RPMI8226 (cell line): ENCODE measurements at regions not wholly inside any gene's neighbourhood (a gene's known extent, or its start where the extent isn't known, plus 50 kb on each side); places are given as distances from the start of the nearest gene placed in this dataset.
"Not testable (repeated sequence)": the region's sequence is repeated elsewhere in the genome, so short reads cannot be mapped to it uniquely, and the experiment has no call there.

ENCODE experiments used
- DNase-seq: peaks from one replicate; pipeline ENCODE4 v3.0.0-alpha.2; 2015

DNA sequence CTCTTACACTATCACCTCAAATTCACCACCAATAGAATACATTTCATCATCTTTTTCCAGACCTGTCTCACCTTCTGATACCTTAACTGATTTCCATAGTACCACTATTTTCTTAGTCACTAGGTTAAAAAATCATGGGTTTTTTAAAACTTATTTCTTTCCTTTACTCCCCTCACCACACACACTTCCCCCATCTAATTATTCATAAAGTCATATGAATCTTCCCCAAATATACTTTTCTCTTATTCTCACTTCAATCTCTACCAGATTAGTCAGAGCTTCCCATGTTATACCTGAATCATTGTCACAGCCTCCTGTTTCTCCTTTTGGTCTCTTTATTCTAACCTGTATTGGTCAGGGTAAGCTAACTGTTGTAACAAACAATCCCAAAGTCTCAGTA, 696.3 kb downstream of the BCL11A start:
- DNase-seq = no peak

DNA sequence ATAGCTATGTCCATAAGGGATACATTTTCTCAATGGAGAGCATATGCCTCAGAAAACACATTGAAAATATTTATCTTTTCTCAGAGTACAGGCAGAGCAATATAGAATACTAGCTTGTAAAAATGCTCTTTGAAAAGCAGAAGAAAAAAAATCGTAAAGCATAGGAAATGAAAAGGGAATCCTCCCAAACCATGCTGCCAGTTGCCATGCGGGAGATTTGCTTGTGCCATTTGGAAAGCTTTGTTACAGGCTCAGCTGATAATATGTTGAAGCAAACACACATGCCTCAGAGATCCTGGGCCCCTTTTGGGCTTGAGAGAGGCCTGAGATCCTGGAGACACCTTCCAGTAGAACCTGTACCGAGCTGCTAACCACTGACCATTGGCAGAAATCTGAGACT, 697.1 kb downstream of the BCL11A start:
- no peak for DNase-seq

DNA sequence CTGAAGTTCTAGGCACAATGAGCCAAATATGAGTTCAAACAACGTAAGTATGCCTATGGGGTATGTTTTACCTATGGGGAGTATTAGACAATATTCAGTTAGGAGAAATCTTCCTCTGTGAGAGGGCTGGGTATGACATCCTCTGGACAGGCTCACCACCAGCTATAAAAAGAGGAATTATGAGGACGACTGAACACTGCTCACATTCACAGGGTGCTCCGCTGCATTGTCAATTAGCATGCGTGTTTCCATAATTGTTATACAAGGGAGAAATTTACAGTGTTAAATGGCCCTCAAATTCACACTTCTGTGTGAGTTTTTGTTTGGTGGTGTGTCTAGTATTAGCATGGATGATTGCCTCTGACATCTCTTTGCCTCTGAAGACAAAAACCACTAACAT, 700.4 kb downstream of the BCL11A start:
- no peak for DNase-seq

DNA sequence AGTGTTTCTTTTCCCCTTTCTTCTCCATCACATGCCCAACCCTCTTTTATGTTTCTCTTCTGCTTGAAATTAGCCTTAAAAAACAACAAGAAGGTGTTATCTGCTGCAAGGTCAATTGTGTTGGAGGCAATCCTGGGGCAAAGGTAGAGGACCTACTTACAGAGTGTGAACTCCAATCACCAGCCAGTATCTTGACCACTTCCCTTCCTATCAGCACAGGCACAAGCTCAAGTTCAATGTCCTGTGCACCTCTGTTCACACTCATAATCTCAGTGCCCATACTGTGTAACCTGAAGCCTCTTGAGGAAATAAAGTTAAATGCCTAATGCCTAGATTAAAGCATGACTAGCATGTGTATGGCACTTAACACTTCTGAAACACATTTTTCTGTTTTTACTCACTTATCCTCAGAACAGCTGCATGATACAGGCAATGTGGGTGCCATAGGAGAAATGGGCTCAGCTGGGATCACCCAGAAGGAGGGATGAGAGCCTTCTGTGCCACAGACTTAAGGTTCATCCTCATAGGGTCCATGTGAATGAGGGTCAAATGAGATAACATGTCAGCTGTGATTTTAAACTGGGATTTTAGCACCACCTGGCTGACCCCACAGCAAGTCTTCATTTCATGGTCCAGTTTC, 701.5 kb downstream of the BCL11A start:
- DNase-seq = no peak

DNA sequence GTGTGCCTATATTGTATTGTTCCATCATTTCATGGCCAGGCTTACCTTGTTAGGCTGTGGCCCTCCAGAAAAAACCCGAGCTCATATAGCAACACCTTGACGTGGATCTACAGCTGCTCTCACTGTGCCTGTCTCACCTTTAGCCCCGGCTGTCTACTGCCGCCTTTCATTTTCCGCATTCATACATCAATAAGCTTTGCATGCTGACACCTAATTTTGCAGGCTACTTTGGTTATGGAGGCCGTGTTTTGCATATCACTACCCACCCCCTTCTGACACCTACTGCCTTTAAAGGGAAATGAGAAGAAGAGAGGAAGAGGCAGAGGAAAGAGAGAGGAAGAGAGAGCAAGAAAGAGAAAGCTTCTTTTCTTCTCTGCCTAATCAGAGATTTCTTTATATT, 702.9 kb downstream of the BCL11A start:
- DNase-seq = no peak

DNA sequence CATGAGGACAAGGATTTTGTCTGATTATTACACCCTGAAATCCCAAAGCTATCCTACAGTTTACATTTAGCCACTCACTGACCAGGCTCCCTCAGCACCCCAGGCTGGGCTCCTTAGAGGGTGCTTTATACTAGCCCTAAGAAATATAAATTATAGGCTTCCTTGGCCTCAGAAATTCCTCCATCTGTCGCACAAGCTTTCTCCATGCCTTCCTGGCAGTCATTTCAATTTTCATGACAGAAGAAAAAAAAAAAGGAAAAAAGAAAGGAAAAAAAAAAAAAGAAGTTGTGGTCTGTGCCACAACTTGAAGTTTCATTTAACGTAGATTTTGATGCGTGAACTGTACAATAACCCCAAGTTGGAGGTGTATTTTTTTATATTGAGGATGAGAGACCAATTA, 719.5 kb downstream of the BCL11A start:
- no peak for DNase-seq

DNA sequence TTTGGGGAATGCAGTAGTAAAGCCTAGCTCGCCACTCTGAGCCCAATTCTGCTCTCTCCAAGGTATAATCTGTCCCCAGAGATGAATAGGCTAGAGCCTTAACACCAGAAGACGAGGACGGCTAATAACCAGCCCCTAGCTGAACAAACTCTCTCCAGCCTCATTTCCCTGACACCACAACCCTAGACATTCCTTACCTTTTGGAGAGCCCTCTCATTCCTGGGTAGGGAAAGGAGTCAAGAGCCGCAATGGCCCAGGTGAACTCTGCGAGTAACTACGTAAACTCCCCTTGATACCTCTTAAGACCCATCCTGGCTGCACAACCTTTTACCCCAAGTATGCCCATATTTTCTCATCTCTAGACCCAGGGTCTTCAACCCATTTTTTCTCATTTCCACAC, 722.9 kb downstream of the BCL11A start:
- DNase-seq = no peak

DNA sequence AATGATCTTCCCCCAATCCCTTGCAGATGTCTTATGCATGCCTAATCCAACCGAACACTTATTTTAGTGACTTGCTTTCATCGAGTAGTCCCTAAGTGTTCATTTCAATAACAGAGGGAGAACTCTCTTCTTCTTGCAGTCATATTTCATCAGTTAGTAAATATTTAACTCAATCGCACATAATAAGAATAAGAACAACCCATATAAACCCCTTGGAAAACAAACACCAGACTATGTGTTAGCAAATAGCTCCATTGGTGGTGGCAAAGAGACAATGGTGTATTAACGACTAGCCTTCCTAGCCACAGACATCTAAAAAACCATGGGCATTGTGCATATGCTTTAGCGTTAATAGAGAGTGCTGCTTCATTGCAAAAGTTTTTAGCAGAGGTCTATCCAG, 725.8 kb downstream of the BCL11A start:
- no peak for DNase-seq

DNA sequence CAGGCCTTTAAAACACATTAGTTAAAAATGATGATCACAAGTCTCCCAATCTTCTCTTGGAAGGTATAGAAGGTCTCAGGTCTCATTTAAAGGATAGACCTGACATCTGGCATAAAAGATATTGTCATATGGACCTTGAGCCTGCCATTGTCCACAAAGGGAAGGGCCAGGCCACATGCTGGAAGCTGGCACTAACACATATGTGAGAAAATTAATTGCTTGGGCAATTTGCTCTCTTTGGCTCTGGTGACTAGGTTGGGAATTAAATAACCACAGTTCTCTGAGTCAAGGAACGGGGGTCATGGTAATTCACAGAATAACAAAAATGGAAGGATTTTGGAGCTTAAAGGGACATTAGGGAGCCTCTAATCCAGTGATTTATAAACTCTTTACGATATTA, 727.3 kb downstream of the BCL11A start:
- DNase-seq = no peak

DNA sequence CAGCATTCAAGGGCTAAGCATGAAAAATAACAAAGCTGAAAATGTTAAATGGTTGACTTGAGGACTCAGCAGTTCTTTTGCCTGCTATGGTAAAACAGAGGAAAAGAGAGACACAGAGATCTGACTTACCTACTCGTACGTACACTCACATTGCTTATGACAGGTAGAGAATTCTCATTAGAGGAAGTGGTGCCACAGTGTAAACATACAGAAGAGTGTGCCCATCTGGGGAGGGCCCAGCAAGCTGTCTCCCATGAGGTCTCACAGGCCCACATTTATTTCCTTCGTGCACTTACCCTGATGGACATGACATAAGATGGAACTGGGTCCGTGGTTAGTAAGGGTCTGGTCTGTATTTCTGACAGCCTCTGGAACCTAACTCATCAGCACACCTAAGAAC, 729.1 kb downstream of the BCL11A start:
- no peak for DNase-seq

DNA sequence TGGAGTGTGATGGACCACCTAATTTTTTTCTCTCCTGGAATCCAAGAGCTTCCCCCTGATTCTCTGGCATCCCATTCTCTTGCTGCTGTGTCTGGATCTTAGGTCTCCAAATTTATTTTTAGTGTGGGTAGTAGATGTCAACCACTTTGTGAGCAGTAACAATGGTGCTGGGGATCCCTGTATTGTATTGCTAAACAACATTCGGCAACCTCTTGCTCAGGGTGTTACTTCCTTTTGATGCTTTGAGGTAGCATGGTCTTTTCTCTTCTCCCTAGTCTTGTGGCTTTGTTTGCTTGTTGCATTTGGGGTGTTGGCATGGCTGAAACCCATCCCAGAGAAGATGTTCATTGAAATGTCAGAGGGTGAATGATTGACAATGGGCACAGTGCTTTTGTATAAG, 737.4 kb downstream of the BCL11A start:
- no peak for DNase-seq

DNA sequence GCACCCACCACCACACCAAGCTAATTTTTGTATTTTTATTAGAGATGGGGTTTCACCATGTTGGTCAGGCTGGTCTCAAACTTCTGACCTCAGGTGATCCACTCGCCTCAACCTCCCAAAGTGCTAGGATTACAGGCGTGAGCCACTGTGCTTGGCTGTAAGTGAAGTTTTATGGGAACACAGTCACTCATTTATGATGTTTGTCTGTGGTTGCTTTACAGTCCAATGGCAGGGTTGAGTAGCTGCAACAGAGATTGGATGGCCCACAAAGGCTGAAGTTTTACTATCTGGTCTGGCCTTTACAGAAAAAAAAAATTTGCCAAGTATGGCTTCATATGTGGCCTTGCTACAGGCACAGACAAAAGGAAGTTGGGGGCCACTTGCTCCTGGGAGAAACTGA, 743.2 kb downstream of the BCL11A start:
- not testable (repeated sequence) for DNase-seq

DNA sequence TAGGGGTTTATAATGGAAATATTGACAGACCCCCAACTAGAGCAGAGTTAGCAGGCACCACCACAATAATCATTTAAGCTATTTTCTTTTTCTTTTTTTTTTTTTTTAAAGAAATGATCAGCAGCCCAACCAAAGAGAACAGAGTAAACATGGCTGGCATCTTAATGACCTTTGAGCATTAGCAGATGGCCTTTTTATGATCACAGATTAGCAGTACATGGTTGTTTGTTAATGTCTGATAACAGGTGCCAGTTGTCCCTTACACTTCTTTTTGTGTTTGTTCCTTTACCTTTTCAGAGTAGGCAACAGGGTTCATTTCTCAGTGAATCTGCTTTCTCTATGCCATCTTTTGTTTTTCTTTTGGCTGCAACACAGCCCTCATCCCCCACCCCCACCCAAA, 747.0 kb downstream of the BCL11A start:
- DNase-seq = no peak

DNA sequence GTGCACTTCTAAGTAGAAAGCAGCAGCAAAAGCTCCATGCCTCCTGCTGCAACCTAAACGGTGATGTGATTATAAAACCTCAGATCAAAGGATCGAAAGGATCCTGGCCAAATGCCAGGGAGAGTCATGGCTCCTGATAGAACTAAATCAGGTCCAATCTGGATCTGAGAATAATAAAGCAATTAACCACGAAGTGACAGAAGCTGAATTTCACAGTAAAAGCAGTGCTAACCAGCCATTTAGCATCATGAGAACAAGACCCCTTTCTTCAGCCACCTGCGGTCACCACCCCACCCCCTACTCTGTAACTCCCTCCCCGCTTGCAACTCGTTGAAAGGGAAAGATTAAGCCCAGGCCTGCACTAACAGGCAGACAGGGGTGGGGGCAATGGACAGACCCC, 748.7 kb downstream of the BCL11A start:
- DNase-seq = no peak

DNA sequence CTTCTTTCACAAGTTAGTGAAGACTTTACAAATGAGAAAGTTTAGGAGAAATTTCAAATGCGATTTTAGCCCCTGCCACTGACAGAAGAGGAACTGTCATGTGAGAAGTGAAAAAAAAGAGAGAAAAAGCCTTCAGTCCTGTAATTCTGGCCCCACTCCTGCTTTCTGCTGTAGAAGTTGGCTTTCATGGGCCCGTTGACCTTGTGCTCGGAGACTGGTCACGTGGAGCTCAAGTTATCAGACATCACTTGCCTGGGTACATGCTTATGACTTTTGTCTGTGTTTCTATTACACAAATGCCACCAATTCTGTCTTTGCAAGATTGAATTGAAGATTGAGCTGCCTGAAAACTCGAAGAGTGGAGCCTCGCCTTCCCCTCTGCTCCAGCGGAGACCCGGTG, 749.9 kb downstream of the BCL11A start:
- DNase-seq = no peak

DNA sequence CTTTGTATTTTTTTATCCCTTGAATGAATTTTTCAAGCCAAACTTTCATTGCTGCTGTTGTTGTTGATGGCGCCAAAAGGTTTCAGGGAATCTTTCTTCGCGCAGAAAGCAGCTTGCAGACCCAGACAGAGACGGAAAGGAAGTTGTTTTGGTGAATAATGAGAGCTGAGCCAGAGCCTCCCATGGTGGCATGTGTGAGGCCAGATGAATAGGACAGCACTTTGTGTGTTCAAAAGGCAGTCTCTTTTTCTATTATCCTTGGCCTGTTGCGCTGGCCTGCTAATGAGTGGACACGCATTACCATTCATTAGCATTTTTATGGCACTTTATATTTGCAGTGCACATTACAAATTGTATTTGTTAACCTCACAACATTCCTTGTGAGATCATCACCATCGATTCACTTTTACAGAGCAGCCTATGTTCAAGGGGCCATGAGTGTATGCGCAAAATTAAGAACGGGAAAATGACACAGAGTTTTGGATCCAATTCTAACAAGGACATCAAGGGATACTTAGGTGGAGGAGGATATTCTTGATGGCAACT, 754.7 kb downstream of the BCL11A start:
- no peak for DNase-seq

DNA sequence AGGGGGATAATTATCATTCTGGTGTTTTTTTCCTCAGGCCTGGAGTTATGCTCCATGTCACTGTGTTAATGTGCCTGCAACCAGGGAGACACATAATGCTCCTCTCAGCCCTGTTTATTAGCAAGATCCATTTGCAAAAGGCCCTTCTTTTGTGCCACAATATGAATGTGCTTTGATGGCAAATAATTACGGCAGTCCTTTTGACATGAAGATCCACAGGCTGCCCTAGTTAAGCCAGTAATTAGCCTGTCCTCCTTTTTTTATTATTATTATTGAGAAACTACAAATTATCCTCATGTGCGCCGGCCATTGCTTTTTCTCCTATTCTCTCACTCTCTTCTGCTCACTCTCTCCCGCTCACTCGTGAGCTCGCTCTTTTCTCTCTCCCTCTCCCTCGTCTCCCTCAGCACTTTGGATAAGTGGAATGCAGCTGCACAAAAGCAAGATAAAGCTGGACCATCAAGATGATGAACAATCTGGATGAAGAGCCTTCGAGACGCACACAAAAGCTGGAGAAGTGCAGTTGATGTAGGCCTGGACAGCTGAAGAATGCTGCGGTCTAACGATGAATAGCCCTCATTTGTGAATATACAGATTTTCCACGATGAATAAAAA, 762.3 kb downstream of the BCL11A start:
- DNase-seq = no peak

DNA sequence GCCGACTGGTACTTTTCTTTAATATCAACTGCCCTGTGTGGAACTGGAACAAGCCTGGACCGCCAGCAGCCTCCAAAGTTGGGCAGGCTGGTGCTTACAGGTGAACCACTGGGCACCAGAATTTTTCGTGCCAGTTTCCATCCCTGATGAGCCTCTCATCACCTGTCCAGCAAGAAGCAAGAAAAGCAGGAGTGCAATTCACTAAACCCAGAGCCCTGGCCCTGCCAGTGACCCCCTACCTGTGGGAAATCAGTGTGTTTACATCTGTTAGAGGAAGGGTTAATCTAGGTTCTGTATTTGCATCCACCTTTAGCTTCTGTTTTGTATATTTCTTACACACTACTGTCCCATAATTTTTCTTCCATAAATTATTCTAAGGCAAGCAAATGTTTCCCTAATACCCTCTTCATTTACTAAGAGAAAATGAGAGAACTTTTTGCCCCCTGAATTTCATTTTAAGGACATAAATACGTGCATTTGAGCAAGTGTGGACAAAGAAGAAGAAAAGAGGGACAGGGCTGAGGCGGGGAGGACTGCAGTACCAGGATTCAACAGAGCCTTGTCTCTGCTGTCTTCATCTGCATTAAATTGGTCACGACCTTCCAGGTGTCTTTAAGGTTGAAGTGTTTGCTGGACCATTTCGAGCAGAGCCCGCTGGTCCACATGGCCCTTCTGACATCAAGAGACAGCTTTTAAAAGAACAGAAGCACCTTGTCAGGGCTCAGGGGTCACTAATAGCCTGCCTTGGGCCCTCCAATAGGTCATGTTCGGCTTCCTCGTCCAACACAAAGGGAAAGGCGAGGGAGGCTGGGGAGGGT, 763.1 kb downstream of the BCL11A start:
- no peak for DNase-seq

DNA sequence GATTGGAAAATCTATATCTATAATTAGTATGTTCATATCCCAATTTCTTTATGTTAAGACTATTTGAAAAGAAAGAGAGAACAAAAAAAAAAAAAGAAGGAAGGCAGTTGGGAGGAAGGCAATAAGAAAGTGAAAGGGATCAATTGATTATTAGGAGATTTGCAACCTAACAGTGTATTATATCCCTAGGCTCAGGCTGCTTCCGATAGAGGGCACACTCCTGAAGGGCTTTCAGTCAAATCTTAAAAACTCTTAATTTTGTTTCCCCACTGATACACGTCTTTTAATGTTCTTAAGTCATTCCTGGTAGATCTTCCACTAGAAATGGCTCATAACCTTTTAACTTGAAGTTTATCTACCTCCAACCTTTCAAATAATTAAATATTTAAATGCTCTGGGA, 763.9 kb downstream of the BCL11A start:
- no peak for DNase-seq

DNA sequence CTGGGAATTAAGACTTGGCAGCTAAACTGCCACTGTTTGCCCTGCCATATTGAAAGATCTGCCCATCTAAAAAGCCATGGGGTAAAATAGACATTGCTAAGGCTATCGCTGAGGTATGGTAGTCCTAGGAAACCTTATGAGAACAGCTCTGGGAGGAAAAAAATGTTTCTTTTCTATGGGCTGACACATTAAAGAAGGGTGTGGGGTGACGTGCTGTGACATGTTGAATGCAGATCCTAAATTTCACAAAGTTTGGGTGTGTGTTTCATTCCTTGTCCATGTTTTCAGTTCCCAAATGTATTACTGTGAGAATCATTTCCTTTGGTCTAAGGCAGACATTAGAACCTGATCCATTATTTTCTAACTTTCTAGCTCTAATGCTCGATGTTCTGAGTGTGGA, 766.4 kb downstream of the BCL11A start:
- DNase-seq = no peak

DNA sequence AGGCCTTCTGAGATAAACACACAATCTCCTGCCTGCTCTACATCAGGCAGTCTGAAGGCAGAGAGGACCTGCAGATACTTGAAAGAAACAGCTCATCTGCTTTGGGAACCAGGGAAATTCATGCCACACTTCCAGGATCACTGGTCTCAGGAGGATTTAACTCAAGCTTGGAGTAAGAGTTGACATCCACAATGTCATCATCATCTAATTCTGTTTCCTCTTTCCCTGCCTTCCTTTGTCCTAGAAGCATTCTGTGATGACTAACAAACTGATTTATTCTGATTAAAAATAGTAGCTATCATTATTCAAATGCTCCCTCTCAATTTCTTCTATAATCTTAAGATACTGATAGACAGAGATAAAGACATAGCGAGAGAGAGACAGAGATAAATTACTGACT, 766.8 kb downstream of the BCL11A start:
- DNase-seq = no peak

DNA sequence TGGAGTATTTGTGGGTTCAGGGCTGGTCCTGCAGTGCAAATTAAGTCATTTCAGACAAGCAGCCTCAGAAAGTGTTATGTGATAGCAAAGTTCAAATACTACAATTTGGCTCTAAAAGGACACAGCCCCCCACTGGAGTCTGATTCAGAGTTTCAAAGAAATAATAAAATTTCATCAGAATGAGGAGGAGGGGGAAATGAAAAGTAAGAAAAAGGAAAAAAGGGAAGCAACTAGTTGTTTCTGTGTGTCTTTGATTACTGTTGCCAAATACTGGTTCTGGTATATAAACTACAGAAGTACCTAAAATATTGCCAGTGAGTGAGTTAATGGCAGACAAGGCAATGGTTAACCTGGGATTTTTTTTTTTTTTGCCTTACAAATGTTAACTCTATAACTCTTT, 773.9 kb downstream of the BCL11A start:
- DNase-seq = no peak

DNA sequence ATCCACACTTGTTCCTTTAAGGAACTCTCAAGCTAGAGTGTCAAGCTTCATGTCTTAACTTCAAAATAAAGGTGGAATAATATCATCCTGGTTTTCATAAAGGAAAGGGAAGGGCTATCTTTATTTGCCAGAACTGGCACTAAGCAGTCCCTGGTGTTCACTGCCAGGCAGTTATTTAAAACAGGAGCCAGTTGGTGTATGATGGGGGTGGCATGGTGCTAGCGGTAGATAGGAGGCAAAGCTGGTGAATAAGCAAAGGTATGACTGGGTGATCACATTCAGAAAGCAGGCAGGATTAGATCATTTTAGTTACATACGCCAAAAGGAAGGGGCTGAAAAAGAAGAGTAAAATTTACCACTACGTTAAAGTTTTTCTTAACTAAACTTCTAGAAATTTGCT, 776.3 kb downstream of the BCL11A start:
- no peak for DNase-seq

DNA sequence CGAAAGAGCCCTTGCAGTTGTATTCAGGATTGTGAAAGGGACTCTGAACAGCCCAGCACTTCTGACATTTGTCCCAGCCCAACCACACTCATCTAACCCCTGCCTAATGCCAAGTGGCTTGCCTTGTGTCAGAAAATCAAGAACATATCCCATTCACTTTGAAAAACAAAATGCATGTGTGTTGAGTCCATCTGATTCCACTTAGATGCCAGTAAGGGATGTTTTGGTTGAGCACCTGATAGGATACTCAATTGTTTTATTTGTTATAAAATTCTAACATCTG, 776.8 kb downstream of the BCL11A start:
- no peak for DNase-seq
